CD14-positive monocyte (primary cell): ENCODE measurements at regions not wholly inside any gene's neighbourhood (a gene's known extent, or its start where the extent isn't known, plus 50 kb on each side); places are given as distances from the start of the nearest gene placed in this dataset.

Experiments used
- DNase-seq, 3 donors: peaks; one replicate each; pipeline ENCODE4 v3.0.0-alpha.2; 2011 to 2022
- H2AFZ ChIP-seq: 2 replicates; pipeline ENCODE4 v1.6.0; 2012; ENCODE audit warnings: mild to moderate bottlenecking, low read depth, low read length, inconsistent platforms; ENCODE audit not compliant: insufficient read depth, poor library complexity, severe bottlenecking
- H3K27ac ChIP-seq, 2 donors: 1 replicate in 1 of 2; 2 replicates in 1 of 2; pipeline ENCODE4 v1.5.1; 2012 to 2013; ENCODE audit warnings: low read length in 2 of 2, control low read depth in 1 of 2, inconsistent platforms in 1 of 2, low read depth in 1 of 2, mild to moderate bottlenecking in 1 of 2
- H3K27me3 ChIP-seq, 2 donors: one replicate each; pipeline versions ENCODE4 v1.6.0 to v1.6.1; 2011 to 2013; ENCODE audit warnings: low read length in 2 of 2; ENCODE audit not compliant: control insufficient read depth in 2 of 2, insufficient read depth in 2 of 2
- H3K36me3 ChIP-seq, 2 donors: replicated peaks in 1 of 2; 1 replicate in 1 of 2; 2 replicates in 1 of 2; pipeline versions ENCODE4 v1.5.1 to v1.6.1; 2012 to 2013; ENCODE audit warnings: low read length in 2 of 2, control low read depth in 1 of 2, inconsistent platforms in 1 of 2, mild to moderate bottlenecking in 1 of 2; ENCODE audit not compliant: insufficient read depth in 2 of 2, control insufficient read depth in 1 of 2
- H3K4me1 ChIP-seq, 2 donors: 1 replicate in 1 of 2; 2 replicates in 1 of 2; pipeline versions ENCODE4 v1.5.1 to v1.6.1; 2012 to 2013; ENCODE audit warnings: low read length in 2 of 2, control low read depth in 1 of 2, inconsistent platforms in 1 of 2, mild to moderate bottlenecking in 1 of 2, moderate library complexity in 1 of 2; ENCODE audit not compliant: insufficient read depth in 2 of 2, control insufficient read depth in 1 of 2
- H3K4me2 ChIP-seq: replicated peaks from 2 replicates; pipeline ENCODE3; 2012; ENCODE audit warnings: low read length, moderate library complexity, mild to moderate bottlenecking; ENCODE audit not compliant: poor library complexity, severe bottlenecking; ENCODE audit errors: extremely low read depth
- H3K4me3 ChIP-seq, 3 experiments: fragments of 200-600 bp in 1 of 3; sonication (generic) in 1 of 3; replicated peaks in 1 of 3; 1 replicate in 2 of 3; 2 replicates in 1 of 3; pipeline ENCODE4 v1.5.1; 2011 to 2013; ENCODE audit warnings: low read length in 3 of 3, mild to moderate bottlenecking in 3 of 3, control low read depth in 2 of 3, low read depth in 2 of 3, inconsistent platforms in 1 of 3, moderate library complexity in 1 of 3
- H3K79me2 ChIP-seq: 2 replicates; pipeline ENCODE4 v1.6.0; 2012; ENCODE audit warnings: mild to moderate bottlenecking, control low read depth, inconsistent platforms, low read length, moderate library complexity; ENCODE audit not compliant: insufficient read depth
- H3K9ac ChIP-seq: 2 replicates; pipeline ENCODE4 v1.6.0; 2017; ENCODE audit warnings: low read length, mild to moderate bottlenecking; ENCODE audit not compliant: insufficient read depth, poor library complexity, severe bottlenecking
- H3K9me3 ChIP-seq, 2 donors: replicated peaks in 1 of 2; 1 replicate in 1 of 2; 2 replicates in 1 of 2; pipeline versions ENCODE4 v1.5.1 to v1.6.1; 2012 to 2013; ENCODE audit warnings: low read length in 2 of 2, control low read depth in 1 of 2; ENCODE audit not compliant: control insufficient read depth in 1 of 2, insufficient read depth in 1 of 2
- H4K20me1 ChIP-seq: 2 replicates; pipeline ENCODE4 v1.6.0; 2012; ENCODE audit warnings: mild to moderate bottlenecking, low read length, control low read depth, moderate library complexity; ENCODE audit not compliant: insufficient read depth
- H3K27ac Mint-ChIP-seq, 7 donors: one replicate each; pipeline ENCODE4 v1.8.0; 2020; ENCODE audit warnings: mild to moderate bottlenecking in 7 of 7, mixed read lengths in 7 of 7, moderate library complexity in 6 of 7, inconsistent platforms in 2 of 7
- H3K27me3 Mint-ChIP-seq, 3 donors: one replicate each; pipeline ENCODE4 v1.8.0; 2021 to 2022; ENCODE audit warnings: low read depth in 3 of 3, mild to moderate bottlenecking in 3 of 3, mixed read lengths in 3 of 3, moderate library complexity in 3 of 3, inconsistent platforms in 1 of 3
- H3K36me3 Mint-ChIP-seq, 2 donors: one replicate each; pipeline ENCODE4 v1.8.0; 2020; ENCODE audit warnings: mixed read lengths in 2 of 2, inconsistent platforms in 1 of 2, mild to moderate bottlenecking in 1 of 2
- H3K4me1 Mint-ChIP-seq: one replicate; pipeline ENCODE4 v1.8.0; 2020; ENCODE audit warnings: mild to moderate bottlenecking, mixed read lengths
- H3K4me3 Mint-ChIP-seq, 2 donors: one replicate each; pipeline ENCODE4 v1.8.0; 2020; ENCODE audit warnings: mild to moderate bottlenecking in 2 of 2, mixed read lengths in 2 of 2, moderate library complexity in 1 of 2
- H3K9me3 Mint-ChIP-seq, 7 donors: one replicate each; pipeline ENCODE4 v1.8.0; 2020 to 2022; ENCODE audit warnings: mixed read lengths in 7 of 7, mild to moderate bottlenecking in 6 of 7, moderate library complexity in 6 of 7, inconsistent platforms in 2 of 7
- WGBS: methylation state at CpG from one replicate; pipeline ENCODE4 v1.1.5; 2013; ENCODE audit warnings: missing lambda C conversion rate; ENCODE audit not compliant: insufficient coverage; 5-methylcytosine and 5-hydroxymethylcytosine counted together
- intact Hi-C, 2 donors: fragments of 100-400 bp; cut with micrococcal nuclease; formaldehyde crosslinking; loops; one replicate each; pipeline versions ENCODE4 v1.15.0 to v1.15.1; 2023
- TF ChIP-seq, protein P1 (sequence below): fragments of 200-600 bp; IDR thresholded peaks from one replicate; pipeline ENCODE4 v1.8.0; 2022; ENCODE audit warnings: antibody characterized with exemption, mild to moderate bottlenecking

DNA sequence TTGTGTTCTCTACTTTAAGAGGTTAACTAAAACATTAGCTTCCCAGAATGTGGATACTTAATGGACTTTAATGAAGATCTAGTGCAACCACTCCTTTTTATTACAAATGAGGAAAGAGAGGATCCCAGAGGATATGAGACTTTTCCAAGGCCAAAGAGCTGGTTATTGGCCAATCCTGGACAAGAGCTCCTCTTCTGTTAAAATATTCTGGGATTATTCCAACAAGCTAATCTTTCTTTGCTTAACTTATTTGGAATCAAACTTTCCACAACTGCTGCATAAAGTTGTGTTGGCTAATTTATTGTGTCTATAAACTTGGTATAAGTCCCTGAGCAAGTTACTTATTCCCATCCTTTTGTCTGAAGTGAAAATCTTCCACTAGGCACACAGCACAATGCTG, 174.2 kb upstream of the HCCS start:
- H2AFZ ChIP-seq: no peak overlapping the region
- H3K36me3 ChIP-seq: no peaks in the 10 kb centered on the region
- H3K4me3 Mint-ChIP-seq: no peak overlapping the region
- H3K27me3 Mint-ChIP-seq: no peaks in the 10 kb centered on the region
- H3K9me3 ChIP-seq: no peaks in the 10 kb centered on the region
- no peak overlapping the region for H3K27ac Mint-ChIP-seq
- H4K20me1 ChIP-seq: no peaks in the 10 kb centered on the region
- H3K9ac ChIP-seq: no peak overlapping the region
- H3K4me1 ChIP-seq: no peaks in the 10 kb centered on the region
- H3K4me3 ChIP-seq: no peak overlapping the region
- H3K4me2 ChIP-seq: no peak overlapping the region
- H3K9me3 Mint-ChIP-seq: peaks cover 0 to 7% (median 2%) of the 10 kb centered on the region in 7 donors
- no peaks in the 10 kb centered on the region for H3K27me3 ChIP-seq
- DNase-seq: no peak
- TF ChIP-seq, protein P1, sequence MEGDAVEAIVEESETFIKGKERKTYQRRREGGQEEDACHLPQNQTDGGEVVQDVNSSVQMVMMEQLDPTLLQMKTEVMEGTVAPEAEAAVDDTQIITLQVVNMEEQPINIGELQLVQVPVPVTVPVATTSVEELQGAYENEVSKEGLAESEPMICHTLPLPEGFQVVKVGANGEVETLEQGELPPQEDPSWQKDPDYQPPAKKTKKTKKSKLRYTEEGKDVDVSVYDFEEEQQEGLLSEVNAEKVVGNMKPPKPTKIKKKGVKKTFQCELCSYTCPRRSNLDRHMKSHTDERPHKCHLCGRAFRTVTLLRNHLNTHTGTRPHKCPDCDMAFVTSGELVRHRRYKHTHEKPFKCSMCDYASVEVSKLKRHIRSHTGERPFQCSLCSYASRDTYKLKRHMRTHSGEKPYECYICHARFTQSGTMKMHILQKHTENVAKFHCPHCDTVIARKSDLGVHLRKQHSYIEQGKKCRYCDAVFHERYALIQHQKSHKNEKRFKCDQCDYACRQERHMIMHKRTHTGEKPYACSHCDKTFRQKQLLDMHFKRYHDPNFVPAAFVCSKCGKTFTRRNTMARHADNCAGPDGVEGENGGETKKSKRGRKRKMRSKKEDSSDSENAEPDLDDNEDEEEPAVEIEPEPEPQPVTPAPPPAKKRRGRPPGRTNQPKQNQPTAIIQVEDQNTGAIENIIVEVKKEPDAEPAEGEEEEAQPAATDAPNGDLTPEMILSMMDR: no peak
- no peak overlapping the region for H3K27ac ChIP-seq
- no peaks in the 10 kb centered on the region for H3K79me2 ChIP-seq
- no peaks in the 10 kb centered on the region for H3K36me3 Mint-ChIP-seq
- H3K4me1 Mint-ChIP-seq: no peaks in the 10 kb centered on the region
- intact Hi-C loops: no loop called here

DNA sequence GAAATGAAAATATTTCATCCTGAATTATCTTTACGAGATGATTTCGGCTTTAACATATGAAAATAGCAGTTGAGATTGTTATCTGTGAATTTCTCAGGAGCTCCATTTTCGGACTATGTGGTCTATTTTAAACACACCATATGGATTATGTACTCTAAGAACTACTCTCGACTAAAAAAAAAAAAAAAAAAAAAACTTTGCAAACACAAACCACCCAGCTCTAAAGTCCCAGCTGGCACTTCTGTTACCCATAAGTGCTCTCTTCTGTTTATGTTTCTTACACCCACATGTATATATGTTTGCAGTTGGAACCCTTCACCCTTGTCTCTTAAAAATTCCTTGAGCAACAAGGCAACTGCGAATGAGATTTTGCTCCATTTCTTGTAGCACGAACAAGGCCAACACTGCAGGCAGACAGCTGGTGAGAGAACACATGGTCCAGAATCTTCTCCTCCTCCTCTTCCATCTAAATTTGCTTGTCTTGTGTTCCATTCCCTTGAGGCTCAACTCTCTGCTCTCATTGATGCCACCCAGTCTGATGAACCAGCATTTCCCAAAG, 172.7 kb upstream of the HCCS start:
- Histone ChIP-seq H3K9ac (no peak overlapping the region), H3K4me3 (no peak overlapping the region), H4K20me1 (no peaks in the 10 kb centered on the region), H3K27ac (no peak overlapping the region), H3K79me2 (no peaks in the 10 kb centered on the region), H3K36me3 (no peaks in the 10 kb centered on the region), H3K4me2 (no peak overlapping the region), H2AFZ (no peak overlapping the region), H3K9me3 (no peaks in the 10 kb centered on the region), H3K27me3 (no peaks in the 10 kb centered on the region), H3K4me1 (no peaks in the 10 kb centered on the region)
- H3K9me3 Mint-ChIP-seq: peaks cover 0 to 8% (median 2%) of the 10 kb centered on the region in 7 donors
- 86% methylated on average over 2 of the region's 6 CpGs for WGBS
- intact Hi-C loops: no loop called here
- DNase-seq: no peak
- no peaks in the 10 kb centered on the region for H3K27me3 Mint-ChIP-seq
- TF ChIP-seq, protein P1: no peak
- no peaks in the 10 kb centered on the region for H3K4me1 Mint-ChIP-seq
- no peak overlapping the region for H3K27ac Mint-ChIP-seq
- H3K36me3 Mint-ChIP-seq: no peaks in the 10 kb centered on the region
- H3K4me3 Mint-ChIP-seq: peak overlapping the region in 1 of 2 donors; percentile 17
